ENCODE measurements at regions not wholly inside any gene's neighbourhood (a gene's known extent, or its start where the extent isn't known, plus 50 kb on each side); places are given as distances from the start of the nearest gene placed in this dataset.

GRCh38 chr18:30487962-30488361, 554.6 kb downstream of the DSC3 start:
- DNase-seq (ENCODE audit: low spot score), result no peak
- H2AFZ ChIP-seq (ENCODE audit: low read length), result no peak overlapping the region
- no peak for FAIRE-seq
- H3K9ac ChIP-seq (ENCODE audit: insufficient read depth, low read depth, low read length), result no peak overlapping the region
- no peaks in the 10 kb centered on the region for H3K9me3 ChIP-seq (ENCODE audit: low read length)
- no peak overlapping the region for H3K27ac ChIP-seq (ENCODE audit: extremely low read length, insufficient read depth, low read length)
- H3K4me1 ChIP-seq (ENCODE audit: insufficient read depth, low read length), result no peaks in the 10 kb centered on the region
- ATAC-seq, result no peak
- H3K27me3 ChIP-seq (ENCODE audit: control insufficient read depth in 1 of 2, insufficient read depth in 2 of 2, low read length in 2 of 2), result no peaks in the 10 kb centered on the region
- intact Hi-C loops (cut with micrococcal nuclease; ENCODE audit: unreplicated experiment) (no loop called here), in situ Hi-C loops (cut with HindIII; ENCODE audit: extremely low pct_ligation_motif_present, low pct_unique_long_range_greater_than_20kb) (no loop called here)
- H3K4me3 ChIP-seq (replicated peaks in 1 of 3; ENCODE audit: insufficient read depth in 1 of 3, low read depth in 2 of 3, low read length in 3 of 3), result no peak overlapping the region
- H3K4me2 ChIP-seq (ENCODE audit: low read depth, low read length), result no peak overlapping the region
- no peaks in the 10 kb centered on the region for H3K36me3 ChIP-seq (replicated peaks in 1 of 2; ENCODE audit: control insufficient read depth in 1 of 2, insufficient read depth in 2 of 2, low read length in 2 of 2)
- no TSS peak for BruUV-seq (replicated peaks)
- 6% methylated on average over 2 of the region's 2 CpGs for WGBS (ENCODE audit: low lambda C conversion rate)
- no peaks in the 10 kb centered on the region for H3K79me2 ChIP-seq (ENCODE audit: insufficient read depth, low read length)
- CTCF ChIA-PET (ENCODE audit: low intra/inter-chr PET ratio, low total read pairs), result no interaction called here
- POLR2A ChIA-PET, result no interaction called here
- H4K20me1 ChIP-seq (ENCODE audit: insufficient read depth, low read length), result no peaks in the 10 kb centered on the region
- no peak for TF ChIP-seq ZNF546 (CRISPR knock-in tag; conservative IDR thresholded peaks at IDR 0.05)
- no peak for TF ChIP-seq ZKSCAN1 (IDR thresholded peaks at IDR 0.05; ENCODE audit: low read length)
- TF ChIP-seq ZBTB10 (CRISPR knock-in tag; IDR thresholded peaks at IDR 0.05; ENCODE audit: borderline replicate concordance), result no peak
- TF ChIP-seq ZNF44 (CRISPR knock-in tag; IDR thresholded peaks at IDR 0.05), result no peak
- no peak for TF ChIP-seq ZNF333 (CRISPR knock-in tag; IDR thresholded peaks at IDR 0.05; ENCODE audit: borderline replicate concordance)
- TF ChIP-seq ZNF709 (CRISPR knock-in tag; IDR thresholded peaks at IDR 0.05), result no peak
- TF ChIP-seq ZSCAN25 (CRISPR knock-in tag; IDR thresholded peaks at IDR 0.05), result no peak
- TF ChIP-seq ELF4 (CRISPR knock-in tag; IDR thresholded peaks at IDR 0.05; ENCODE audit: borderline replicate concordance), result no peak
- no peak for TF ChIP-seq CERS6 (CRISPR knock-in tag; IDR thresholded peaks at IDR 0.05)
- TF ChIP-seq SPEN (CRISPR knock-in tag; IDR thresholded peaks at IDR 0.05; ENCODE audit: low read depth), result no peak
- TF ChIP-seq ZFP91 (CRISPR knock-in tag; IDR thresholded peaks at IDR 0.05; ENCODE audit: borderline replicate concordance), result no peak
- TF ChIP-seq YY1 (IDR thresholded peaks at IDR 0.05; ENCODE audit: insufficient read depth, insufficient replicate concordance, low read depth, low read length), result no peak
- no peak for TF ChIP-seq IRF9 (CRISPR knock-in tag; IDR thresholded peaks at IDR 0.05; ENCODE audit: borderline replicate concordance)
- TF ChIP-seq TCF7L2 (IDR thresholded peaks at IDR 0.05; ENCODE audit: low read depth, low read length), result no peak
